ENCODE measurements at regions not wholly inside any gene's neighbourhood (a gene's known extent, or its start where the extent isn't known, plus 50 kb on each side); places are given as distances from the start of the nearest gene placed in this dataset.

DNA sequence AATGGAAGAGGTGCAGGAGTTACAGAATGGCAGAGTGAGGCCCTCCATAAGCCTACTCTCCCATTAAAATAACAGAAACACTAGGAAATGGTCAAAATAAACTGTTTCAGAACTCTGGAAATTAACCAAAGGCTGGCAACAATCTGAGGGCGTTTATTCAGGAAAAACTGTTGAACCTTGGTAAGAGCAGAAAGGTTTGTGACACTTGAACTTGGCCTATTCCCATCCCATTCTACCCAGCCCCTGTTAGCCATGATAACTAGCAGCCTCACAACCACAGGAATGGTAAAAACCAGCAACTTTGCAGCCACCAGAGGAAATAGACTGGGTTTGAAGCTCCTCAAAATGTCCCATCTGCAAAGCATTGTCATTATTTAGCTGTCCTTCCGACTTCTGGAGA is 256.8 kb downstream of the RHOU start:
- no peak overlapping the region for H3K9ac ChIP-seq
- no peak overlapping the region for H3K27ac ChIP-seq

DNA sequence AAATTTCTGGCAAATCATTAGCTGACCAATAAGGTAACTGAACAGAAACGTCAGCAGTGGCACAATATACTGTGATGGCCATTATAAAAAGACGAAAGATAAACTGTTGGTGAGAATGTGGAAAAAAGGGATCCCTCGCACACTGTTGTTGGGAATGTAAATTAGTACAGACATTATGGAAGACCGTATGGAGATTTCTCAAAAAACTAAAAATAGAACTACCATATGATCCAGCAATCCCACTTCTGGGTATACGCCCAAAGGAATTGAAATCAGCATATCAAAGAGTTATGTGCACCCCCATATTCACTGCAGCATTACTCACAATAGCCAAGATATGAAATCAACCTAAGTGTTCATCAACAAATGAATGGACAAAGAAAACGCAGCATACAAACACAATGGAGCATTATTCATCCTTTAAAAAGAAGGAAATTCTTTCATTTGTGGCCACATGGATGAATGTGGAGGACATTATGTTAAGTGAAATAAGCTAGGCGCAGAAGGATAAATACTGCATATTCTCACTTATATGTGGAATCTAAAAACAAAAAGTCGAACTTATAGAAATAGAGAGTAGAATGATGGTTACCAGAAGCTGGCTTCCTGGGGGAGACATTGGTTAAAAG is 257.7 kb downstream of the RHOU start:
- Histone ChIP-seq H2AFZ (ENCODE audit: low read depth) (no peak overlapping the region), H3K79me2 (ENCODE audit: insufficient read depth, low read depth) (no peaks in the 10 kb centered on the region), H3K27me3 (ENCODE audit: insufficient read depth, low read depth) (no peaks in the 10 kb centered on the region), H3K4me2 (no peak overlapping the region), H3K4me1 (ENCODE audit: low read depth, poor library complexity, severe bottlenecking) (no peaks in the 10 kb centered on the region), H3K27ac (no peak overlapping the region), H3K9ac (no peak overlapping the region), H3K36me3 (ENCODE audit: insufficient read depth) (no peaks in the 10 kb centered on the region), H3K4me3 (IDR thresholded peaks at IDR 0.05; ENCODE audit: insufficient read depth, low read depth, low read length) (no peak overlapping the region), H4K20me1 (ENCODE audit: insufficient read depth) (no peaks in the 10 kb centered on the region)
- TF ChIP-seq, protein P1, sequence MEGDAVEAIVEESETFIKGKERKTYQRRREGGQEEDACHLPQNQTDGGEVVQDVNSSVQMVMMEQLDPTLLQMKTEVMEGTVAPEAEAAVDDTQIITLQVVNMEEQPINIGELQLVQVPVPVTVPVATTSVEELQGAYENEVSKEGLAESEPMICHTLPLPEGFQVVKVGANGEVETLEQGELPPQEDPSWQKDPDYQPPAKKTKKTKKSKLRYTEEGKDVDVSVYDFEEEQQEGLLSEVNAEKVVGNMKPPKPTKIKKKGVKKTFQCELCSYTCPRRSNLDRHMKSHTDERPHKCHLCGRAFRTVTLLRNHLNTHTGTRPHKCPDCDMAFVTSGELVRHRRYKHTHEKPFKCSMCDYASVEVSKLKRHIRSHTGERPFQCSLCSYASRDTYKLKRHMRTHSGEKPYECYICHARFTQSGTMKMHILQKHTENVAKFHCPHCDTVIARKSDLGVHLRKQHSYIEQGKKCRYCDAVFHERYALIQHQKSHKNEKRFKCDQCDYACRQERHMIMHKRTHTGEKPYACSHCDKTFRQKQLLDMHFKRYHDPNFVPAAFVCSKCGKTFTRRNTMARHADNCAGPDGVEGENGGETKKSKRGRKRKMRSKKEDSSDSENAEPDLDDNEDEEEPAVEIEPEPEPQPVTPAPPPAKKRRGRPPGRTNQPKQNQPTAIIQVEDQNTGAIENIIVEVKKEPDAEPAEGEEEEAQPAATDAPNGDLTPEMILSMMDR (conservative IDR thresholded peaks at IDR 0.05; ENCODE audit: low read depth, low read length) = no peak

More for the DNA sequence above, 256.8 kb downstream of the RHOU start:
- no peaks in the 10 kb centered on the region for H4K20me1 ChIP-seq (ENCODE audit: insufficient read depth)
- TF ChIP-seq, protein P1 (conservative IDR thresholded peaks at IDR 0.05; ENCODE audit: low read depth, low read length) = no peak
- no peak overlapping the region for H3K4me3 ChIP-seq (IDR thresholded peaks at IDR 0.05; ENCODE audit: insufficient read depth, low read depth, low read length)
- H3K4me1 ChIP-seq (ENCODE audit: low read depth, poor library complexity, severe bottlenecking) = no peaks in the 10 kb centered on the region
- H3K36me3 ChIP-seq (ENCODE audit: insufficient read depth) = no peaks in the 10 kb centered on the region
- no peak overlapping the region for H2AFZ ChIP-seq (ENCODE audit: low read depth)
- H3K79me2 ChIP-seq (ENCODE audit: insufficient read depth, low read depth) = no peaks in the 10 kb centered on the region
- H3K4me2 ChIP-seq = no peak overlapping the region
- no peaks in the 10 kb centered on the region for H3K27me3 ChIP-seq (ENCODE audit: insufficient read depth, low read depth)

DNA sequence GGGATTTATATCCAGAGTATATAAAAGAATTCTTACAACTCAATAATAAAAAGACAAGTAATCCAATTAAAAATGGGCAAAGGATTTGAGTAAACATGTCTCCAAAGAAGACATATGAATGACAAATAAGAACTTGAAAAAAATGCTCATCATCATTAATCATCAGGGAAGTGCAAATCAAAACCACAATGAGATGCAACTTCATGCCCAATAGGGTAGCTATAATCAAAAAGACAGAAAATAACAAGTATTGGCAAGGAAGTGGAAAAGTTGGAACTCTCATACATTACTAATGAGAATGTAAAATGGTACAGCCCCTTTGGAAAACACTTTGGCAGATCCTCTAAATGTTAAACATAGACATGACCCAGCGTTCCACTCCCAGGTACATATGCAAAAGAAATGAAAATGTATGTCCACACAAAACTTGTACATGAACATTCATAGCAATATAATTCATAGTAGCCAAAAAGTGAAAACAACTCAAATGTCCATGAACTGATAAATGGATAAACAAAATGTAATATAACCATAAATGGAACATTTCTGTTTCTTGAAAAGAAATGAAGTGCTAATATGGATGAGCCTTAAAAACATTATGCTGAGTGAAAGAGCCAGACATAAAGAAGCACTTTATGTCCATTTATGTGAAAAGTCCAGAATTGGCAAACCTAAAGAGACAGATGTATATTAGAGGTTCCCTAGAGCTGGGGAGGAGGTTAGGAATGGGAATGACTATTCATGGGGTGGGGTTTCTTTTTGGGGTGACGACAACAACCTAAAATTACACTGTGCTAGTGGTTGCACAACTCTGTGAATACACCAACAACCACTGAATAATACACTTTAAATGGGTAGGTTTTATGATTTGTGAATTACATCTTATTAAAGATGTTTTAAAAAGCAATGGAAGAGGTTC is 259.7 kb downstream of the RHOU start:
- H3K4me1 ChIP-seq (ENCODE audit: low read depth, poor library complexity, severe bottlenecking) = no peaks in the 10 kb centered on the region
- H3K27ac ChIP-seq = no peak overlapping the region
- no peak overlapping the region for H3K4me2 ChIP-seq
- no peak overlapping the region for H3K9ac ChIP-seq
- TF ChIP-seq, protein P1 (conservative IDR thresholded peaks at IDR 0.05; ENCODE audit: low read depth, low read length) = no peak
- H3K79me2 ChIP-seq (ENCODE audit: insufficient read depth, low read depth) = no peaks in the 10 kb centered on the region
- H3K27me3 ChIP-seq (ENCODE audit: insufficient read depth, low read depth) = no peaks in the 10 kb centered on the region
- H3K4me3 ChIP-seq (IDR thresholded peaks at IDR 0.05; ENCODE audit: insufficient read depth, low read depth, low read length) = no peak overlapping the region
- no peaks in the 10 kb centered on the region for H3K36me3 ChIP-seq (ENCODE audit: insufficient read depth)
- H4K20me1 ChIP-seq (ENCODE audit: insufficient read depth) = no peaks in the 10 kb centered on the region
- H2AFZ ChIP-seq (ENCODE audit: low read depth) = no peak overlapping the region

- Histone ChIP-seq H4K20me1 (ENCODE audit: insufficient read depth) (no peaks in the 10 kb centered on the region), H3K79me2 (ENCODE audit: insufficient read depth, low read depth) (no peaks in the 10 kb centered on the region), H3K27ac (no peak overlapping the region), H3K4me2 (no peak overlapping the region), H3K4me1 (ENCODE audit: low read depth, poor library complexity, severe bottlenecking) (no peaks in the 10 kb centered on the region), H3K27me3 (ENCODE audit: insufficient read depth, low read depth) (no peaks in the 10 kb centered on the region), H3K4me3 (IDR thresholded peaks at IDR 0.05; ENCODE audit: insufficient read depth, low read depth, low read length) (no peak overlapping the region), H3K9ac (no peak overlapping the region), H2AFZ (ENCODE audit: low read depth) (no peak overlapping the region), H3K36me3 (ENCODE audit: insufficient read depth) (no peaks in the 10 kb centered on the region)
- TF ChIP-seq, protein P1 (conservative IDR thresholded peaks at IDR 0.05; ENCODE audit: low read depth, low read length) = no peak
These were observed 261.0 kb downstream of the RHOU start for GRCh38 chr1:228996281-228996680.
